Stimulated activated CD4-positive, alpha-beta T cell treated with anti-CD3 and anti-CD28 coated beads, Interleukin-15, amount 100 ng/mL, for 24 hours (primary cell): ENCODE measurements at regions not wholly inside any gene's neighbourhood (a gene's known extent, or its start where the extent isn't known, plus 50 kb on each side); places are given as distances from the start of the nearest gene placed in this dataset.
A peak's percentile ranks its signal among the peaks of the same experiment; 100 is the strongest.
"Not testable (repeated sequence)": the region's sequence is repeated elsewhere in the genome, so short reads cannot be mapped to it uniquely, and the experiment has no call there.

ENCODE experiments used
- DNase-seq: peaks from one replicate; pipeline ENCODE4 v3.0.0-alpha.2; 2020

DNA sequence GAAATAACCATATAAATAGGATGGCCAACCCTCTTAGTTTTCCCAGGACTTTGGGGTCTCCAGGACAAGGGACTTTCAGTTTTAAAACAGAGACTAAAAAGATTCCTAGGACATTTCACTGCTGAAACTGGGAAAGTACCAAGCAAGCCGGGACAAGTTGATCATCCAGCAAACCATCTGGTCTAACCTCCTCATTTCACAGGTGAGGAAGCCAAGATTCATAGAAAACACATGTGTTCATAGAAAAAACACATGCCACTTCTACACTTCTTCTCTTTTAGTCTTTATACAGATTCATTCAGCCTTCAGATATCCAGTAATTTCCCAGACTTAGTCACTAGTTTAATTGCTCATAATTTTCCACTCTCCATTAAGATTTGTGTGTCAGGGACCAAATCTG, 165.6 kb upstream of the CCDC54 start:
- no peak for DNase-seq

DNA sequence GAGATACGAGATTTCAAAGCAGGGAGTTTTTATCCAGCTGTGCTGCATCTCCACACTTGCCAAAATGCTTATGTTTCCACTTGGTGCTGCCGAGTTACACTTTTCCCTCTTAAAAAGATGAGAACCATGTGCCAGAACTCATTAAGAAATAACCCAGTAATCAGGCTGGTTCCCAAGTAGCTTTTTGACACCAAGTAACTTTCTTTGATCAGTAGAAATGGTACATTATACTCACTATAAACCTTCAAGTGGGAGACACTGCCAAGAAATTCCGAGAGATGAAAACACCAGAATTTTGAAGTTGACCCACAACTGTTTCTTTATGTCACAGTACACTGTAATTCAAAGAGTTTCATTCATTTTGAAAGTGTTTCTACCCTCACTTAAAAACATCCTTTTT, 164.6 kb upstream of the CCDC54 start:
- DNase-seq: no peak

DNA sequence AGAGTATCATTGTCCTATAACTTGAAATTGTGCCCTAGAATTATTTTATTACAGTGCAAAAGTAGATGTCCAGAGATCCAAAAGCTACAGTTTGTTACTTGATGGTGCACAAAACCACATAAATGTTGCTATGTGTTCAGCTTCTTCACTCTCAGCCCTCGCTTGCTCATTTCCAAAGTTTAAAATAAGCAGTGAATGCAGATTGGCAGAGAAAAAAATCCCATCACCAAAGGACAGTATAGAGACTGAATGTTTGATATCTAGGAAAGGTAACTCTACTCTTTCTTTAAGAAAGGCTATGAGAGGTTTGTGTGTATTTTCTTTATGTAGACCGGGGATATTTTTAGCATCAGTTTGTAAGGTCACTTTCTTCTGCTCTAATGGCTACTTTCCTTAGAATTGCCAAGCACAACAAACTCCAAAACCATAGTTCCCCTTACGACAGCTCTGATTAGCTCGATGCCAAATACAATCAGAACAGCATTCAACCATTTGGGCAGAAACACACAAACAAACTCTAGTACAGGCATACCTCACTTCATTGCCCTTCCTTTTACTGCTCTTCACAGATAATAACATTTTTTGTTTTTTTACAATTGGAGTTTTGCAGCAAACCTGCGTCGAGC, 164.1 kb upstream of the CCDC54 start:
- DNase-seq: no peak

DNA sequence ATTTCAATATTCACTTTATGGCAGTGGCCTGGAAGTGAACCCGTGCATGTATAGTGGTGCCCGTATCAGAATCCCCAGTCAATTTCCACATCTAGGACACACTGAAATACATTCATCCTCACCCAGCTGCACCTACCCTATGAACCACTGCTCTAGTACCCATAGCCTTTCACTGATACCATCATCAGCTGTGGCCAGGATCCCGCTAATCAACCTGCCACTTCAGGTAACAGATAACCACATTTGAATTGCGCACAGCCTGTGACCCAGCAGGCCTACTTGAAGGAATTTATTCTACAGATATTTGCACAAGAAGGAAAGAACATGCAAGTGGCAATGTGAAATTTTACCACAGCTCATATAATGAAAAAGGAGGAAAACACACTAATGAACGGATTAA, 161.0 kb upstream of the CCDC54 start:
- DNase-seq: no peak

DNA sequence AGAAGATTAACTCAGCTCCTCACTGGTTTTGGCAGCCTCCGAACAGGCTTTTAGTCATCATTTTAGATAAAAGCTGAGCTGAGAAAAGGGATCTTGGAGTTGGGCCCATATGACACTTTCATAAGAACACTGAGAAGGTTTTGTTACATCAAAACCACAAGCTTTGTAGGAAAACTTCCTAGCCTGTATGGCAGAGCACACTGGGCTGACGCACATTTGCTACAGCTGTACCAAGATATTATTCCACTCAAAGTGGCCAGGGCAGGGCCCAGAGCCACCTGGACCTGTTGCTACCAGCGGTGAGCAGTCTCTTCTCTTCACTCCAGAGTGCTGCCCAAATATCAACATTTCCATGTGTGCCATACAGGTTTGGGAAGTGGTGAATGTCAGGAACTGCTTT, 160.5 kb upstream of the CCDC54 start:
- no peak for DNase-seq

DNA sequence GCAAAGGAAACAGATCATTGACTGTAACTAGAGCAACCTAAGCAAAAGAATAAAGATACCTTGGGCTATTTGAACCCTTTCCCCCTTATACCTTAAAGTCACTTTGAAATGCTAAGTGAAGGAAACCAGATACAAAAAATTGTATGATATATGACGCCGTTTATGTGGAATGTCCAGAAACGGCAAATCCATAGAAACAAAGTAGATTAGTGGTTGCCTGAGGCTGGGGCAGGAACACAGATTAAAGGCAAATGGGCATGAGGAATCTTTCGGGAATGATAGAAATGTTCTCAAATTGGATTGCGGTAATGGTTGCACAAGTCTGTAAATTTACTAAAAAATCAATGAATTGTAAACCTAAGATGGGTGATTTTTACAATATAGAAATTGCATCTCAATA, 160.1 kb upstream of the CCDC54 start:
- DNase-seq: no peak

DNA sequence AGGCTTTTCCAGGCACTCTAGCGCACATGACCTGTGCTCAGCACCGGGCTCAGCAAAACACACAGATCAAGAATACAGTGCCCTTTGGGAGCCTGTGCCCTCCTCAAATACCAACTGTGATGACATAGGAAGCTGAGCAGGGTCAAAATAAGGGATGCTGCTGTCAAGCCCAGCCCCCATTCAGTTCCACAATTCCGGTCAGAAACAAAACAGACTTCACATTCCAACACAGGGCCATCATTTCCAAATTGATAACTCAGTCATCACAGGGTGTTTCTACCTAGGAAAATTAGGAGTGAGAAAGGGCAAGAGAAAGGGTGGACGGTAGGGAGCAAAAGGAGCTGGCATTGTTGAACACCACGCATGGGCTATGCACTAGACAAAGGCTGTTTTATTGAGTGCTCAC, 158.4 kb upstream of the CCDC54 start:
- DNase-seq: no peak

DNA sequence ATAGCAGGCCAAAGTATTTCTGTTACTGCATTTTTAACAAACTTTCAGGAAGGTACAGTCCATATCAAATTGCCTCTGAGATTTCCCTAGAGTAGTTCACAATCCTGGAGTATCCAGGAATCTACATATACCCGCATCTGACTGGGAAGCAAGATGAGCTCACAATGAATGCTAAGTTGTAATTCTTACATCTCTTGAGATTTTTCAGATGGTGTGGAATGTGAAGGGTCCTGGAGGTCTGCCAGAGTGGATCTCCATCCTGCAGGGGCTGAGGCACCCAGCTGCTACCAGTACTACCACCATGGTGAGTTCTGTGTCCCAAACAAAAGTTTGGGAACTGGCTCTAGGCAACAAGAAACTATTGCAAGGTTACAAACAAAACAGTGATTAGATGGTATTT, 156.7 kb upstream of the CCDC54 start:
- DNase-seq: no peak

DNA sequence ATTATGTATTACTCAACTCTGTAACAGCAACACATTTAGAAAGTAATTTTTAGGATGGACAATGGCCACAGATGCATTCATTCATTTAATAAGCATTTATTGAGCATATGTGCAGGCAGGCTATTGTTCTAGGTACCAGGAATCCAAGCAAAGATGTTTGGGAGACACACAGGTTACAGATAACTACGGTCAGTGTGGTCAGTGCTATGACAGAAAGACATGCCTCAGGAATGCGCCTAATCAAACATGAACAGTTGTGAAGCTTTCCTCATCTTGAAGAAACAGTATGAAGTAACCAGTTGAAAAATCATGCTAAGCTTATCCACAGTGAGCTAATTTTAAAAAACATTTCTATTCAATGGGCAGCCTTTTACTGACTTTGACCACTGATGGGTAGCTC, 155.4 kb upstream of the CCDC54 start:
- no peak for DNase-seq

DNA sequence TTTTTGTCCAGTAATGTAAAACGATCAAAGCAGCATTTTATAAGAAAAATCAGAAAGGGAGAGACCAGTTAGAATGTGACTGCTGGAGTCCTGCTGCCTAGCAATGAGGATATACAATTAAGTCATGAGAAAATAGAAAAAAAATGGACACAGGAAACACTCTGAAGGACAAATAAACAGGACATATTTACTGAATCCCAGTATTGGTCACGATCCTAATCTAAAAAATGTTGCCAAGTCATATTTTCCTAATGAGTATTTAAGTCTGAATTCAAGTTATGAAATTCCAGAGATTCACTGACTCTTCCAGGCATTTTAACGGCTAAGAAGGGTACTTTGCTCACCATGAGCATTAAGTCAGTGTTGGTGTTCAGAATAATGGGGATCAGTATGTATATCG, 154.3 kb upstream of the CCDC54 start:
- DNase-seq: no peak

DNA sequence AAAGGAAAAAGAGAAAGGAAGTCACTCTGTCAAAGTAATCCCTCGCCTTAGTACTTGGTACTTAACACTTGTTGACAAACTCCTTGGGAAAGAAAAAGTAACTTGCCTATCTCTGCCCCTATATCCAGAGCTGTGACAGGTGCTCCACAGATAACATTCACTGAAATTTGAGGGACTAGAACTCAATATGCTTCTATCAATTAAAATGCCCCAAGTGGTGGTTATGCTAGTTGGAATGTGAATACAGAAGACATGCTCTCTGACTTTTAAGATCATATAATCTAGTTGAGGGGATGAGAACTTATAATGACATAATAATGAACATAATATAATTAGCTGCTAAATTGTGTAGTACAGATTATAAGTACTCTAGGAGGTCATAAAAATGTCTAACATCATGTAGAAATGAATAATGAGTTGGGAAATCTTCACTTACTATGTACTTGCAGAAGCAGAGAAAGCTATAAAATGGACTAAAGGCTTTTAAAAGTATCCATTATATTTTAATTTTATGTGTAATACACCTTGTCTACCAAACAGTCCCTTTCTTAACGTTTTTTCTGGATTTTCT, 153.1 kb upstream of the CCDC54 start:
- DNase-seq: no peak

DNA sequence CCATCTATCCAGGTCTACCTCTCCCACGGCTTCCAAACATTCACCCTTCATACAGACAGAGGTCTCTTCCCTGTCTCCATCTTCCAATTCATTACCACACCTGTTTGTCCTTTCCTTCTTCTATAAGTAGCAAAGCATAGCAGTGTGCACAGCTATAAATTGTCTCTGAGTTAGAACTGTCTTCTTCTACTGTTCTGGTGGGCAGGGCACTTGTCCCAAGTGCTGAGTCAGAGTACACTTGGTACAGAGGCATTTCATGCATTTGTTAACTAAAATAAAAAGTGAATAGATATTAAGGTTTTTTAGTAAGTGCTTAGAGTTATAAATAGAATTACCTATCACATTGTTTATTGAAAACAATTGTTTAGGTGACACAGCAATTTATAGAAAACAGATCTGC, 150.1 kb upstream of the CCDC54 start:
- no peak for DNase-seq

DNA sequence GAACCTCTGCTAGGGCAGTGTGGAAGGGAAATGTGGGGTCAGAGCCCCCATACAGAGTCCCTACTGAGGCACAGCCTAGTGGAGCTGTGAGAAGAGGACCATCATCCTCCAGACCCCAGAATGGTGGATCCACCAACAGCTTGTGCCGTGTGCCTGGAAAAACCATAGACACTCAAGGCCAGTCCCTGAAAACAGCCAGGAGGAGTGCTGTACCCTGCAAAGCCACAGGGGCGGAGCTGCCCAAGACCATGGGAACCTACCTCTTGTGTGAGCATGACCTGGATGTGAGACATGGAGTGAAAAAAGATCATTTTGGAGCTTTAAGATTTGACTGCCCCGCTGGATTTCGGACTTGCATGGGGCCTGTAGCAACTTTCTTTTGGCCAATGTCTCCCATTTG, 143.4 kb upstream of the CCDC54 start:
- not testable (repeated sequence) for DNase-seq

DNA sequence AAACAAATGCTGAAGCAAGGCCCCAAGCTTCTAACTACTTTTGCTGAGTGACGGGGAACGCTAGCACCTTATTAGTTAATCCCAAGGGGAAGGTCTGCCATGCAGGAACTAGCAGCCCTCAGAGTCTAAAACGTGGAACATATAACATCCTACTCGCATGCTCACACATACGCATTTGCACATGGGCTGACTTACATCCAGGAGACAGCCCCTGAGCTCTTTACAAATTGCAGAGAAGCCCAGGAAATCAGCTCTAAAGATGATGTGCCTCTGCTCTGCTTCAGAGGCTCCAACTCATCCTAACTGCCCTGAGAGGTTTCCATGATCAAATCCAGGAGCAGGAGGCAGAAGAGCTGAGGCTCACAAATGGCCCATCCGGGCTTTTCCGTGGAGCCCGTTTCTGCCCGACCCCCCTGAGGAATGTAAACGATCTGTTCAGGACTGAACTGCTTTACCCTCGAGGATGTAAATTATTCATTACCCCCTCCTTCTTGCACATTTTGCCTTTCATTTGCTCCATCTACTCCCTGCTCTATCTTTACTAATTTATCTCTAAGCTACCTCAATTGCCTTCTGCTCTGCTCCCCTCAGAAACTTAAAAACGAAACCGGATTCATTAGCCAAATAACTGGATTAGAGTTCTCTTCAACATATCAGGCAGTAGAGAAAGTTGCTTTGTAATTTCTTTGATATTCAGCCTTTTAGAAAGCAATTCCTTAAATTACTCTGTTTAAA, 141.9 kb upstream of the CCDC54 start:
- DNase-seq: no peak

DNA sequence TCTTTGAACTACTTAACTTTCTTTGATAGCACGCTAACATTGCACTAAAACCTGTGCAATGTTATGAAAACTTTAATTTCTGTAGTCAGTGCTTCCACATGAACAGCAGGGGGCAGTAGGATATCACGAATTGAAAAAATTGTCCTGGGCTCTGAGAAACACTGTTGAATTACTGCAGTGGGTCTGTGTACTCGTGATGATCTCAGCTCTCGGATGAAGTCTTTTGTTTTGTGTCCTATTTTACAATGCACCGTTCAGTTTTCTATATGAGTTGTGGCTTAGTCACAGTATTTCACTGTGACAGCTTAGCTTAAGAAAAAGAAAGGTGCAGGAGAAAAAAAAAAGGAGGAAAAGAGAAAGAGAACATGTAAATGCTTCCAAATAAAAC, 141.3 kb upstream of the CCDC54 start:
- DNase-seq: peak; percentile 26

DNA sequence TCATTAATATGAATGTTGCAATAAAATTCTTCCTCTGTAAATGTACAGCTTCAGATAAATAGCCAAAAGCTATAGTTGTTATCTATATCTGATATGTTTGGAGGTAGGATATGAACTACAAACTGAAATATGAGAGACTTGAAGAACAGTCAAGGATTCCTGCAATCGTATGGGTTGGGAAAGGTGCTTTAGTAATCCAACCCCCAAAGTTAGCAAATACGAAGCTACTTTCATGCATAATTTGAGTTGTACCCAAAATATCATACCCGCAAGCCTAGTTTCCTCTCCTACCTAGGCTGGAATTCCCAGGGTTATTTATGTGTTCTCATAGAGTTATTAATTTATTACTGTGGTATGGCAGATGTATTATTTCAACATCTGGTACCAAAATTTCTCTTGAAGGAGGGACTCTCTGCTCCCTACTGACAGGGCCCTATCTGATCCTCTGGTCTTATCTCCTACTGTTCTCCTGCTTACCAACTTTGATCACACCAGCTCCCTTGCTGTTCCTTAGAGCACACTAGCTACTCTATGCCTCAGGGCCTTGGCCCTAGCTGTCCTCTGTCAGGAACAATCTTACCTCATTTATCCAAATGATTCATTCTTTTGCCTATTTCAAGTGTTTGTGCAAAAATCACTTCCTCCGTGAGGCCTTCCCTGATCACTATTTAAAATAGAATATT, 140.4 kb upstream of the CCDC54 start:
- no peak for DNase-seq

DNA sequence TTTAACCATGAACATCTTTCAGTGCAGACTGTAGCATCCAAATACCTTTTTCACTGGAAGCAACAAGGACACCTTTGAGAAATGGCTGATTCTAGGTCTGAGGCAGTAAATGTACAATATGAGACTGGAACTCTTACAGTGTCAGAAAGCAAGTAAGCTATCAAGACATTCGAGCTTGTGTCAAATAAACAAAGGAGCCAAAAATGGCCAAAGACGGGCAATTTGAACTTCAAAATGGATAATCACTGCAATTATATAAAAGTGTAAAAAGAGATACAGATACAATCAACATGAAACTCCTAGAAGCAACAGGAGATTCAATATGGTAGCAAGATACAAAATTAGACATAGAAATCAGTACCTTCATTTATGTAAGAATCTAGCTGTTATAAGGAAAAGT, 138.5 kb upstream of the CCDC54 start:
- no peak for DNase-seq

DNA sequence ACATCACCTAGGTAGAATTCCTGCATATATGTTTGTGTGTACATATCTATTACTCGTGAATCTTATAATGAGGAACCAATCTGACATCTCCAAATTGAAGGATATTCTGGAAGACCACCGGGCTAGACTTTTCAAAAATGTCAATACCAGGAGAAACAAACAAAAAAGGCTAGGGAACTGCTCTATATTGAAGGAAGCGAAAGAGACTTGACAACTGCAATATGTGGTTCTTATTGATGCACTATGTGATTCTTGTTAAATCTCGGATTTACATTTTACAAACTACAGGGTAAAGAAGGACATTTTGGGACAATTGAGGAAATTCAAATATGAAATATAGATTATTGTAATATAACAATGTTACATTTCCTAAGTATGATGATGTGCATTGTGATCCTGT, 137.5 kb upstream of the CCDC54 start:
- no peak for DNase-seq

DNA sequence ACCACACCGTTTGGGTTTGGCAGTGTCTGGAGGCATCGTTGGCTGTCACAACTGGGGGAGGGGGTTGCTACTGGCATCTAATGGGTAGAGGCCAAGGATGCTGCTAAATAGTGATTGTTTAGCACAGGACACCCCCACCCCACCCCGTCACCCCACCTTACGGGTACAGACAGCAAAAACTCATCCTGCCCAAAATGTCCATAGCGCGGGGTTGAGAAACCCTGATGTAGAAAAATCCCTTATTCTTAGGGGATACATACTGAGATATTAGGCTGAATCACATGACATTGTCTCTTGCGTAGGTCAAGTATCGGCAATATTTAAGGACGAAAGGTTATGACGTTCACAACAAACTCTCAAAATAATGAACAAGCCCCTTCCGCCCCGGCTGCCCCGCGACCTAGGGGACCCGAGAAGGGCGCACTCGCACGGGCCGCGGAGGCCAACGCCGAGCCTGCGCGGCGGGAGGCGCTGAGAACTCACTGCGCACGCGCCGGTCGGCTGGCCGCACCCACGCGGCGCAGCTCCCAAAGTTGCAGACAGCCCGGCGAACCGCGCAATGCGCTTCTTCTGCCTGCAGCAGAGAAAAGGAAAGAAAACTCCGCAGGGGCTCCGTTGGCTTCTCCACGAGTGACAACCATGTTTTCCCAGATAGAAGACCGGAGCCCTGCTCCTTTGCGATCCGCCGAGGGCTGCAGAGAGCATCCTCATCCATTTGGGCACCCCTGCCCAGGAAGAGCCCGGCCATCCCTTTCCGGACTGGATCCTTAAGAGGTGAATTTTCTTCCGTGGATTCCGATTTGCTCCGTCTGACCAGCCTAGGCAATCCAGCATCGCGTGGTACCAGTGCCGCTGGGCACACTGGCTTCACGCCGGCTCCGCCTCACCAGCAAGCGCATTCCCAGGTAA, 136.8 kb upstream of the CCDC54 start:
- DNase-seq: peak; percentile 83

DNA sequence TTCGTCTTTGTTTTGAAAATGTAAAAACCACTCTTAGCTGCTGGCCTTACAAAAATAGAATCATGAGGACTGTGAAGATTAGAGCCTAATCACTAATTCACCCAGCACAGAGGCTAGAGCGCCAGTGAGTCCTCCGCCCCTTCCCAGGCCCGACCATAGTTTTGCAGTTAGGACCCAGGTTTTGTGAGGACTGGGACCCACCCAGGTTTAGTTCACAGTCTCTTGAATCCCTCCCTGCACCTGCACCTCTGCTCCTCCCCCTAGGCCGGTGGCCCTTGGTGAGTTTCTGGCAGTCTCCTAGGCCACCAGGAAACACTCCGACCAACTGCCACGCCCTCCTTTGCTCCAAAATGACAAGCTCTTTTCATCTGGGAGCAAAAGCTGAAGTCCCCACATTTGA, 136.0 kb upstream of the CCDC54 start:
- peak; percentile 31 for DNase-seq

DNA sequence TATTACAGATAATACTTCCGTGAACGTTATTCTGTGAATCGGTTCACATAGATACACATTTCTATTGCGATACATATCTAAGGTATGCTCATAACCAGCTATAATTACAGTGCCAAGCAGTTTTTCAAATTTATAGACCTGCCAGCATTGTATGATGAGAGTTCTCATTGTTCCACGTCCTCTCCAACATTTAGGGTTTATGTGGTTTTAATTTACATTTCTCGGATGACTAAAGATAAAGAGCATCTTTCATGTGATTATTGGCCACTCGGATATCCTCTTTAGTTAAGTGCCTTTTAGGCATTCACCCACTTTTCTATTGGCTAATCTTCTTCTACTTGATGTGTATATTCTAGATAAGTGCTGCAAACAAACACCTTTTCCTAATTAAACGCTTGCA, 134.7 kb upstream of the CCDC54 start:
- no peak for DNase-seq

DNA sequence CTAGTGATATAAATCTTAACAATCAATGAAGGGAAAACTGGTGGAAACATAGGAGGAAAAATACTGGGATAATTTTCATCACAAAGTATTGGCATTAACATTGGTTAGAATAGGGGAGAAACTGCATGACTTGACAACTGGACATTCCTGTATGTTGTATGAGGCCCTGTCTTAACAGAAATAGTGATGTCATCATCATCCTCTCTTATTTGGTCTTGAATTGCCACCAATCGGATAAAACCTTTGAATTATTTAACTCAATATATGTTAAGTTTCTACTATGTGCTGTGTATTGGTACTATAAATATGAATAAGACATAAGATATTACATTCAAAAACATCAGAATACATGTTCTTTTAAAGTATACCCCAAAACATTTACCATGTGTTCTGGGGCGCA, 130.1 kb upstream of the CCDC54 start:
- no peak for DNase-seq

DNA sequence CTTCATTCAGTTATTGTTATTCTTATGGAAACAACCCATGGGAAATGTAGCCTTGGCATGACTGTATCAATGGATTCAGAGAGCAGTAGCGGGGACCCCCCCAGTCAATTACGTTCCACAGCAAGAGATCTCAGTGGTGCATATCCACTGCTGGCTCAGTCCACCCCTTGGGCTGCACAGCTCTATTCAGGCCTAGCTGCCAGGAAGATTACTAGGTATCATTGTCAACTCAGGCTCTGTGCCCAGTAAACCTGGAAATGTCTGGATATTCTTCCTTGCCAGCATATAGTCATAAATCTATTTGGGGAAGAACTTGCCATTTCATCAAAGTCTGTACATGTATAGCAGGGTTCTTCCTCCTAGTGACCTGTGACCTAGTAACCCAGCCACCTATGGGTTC, 128.1 kb upstream of the CCDC54 start:
- DNase-seq: no peak
